ENCODE measurements at regions not wholly inside any gene's neighbourhood (a gene's known extent, or its start where the extent isn't known, plus 50 kb on each side); places are given as distances from the start of the nearest gene placed in this dataset.

- ATAC-seq (no peak), DNase-seq (ENCODE audit: low spot score) (no peak)
- Mint-ChIP-seq H3K4me1 (no peaks in the 10 kb centered on the region), H3K9me3 (no peaks in the 10 kb centered on the region), H3K36me3 (ENCODE audit: low read depth) (peaks cover 4% of the 10 kb centered on the region; the same call in 2 of the 3 replicates), H3K27ac (no peak overlapping the region), H3K27me3 (ENCODE audit: insufficient read depth, low read depth, poor library complexity) (no peaks in the 10 kb centered on the region), H3K4me3 (no peak overlapping the region)
- H3K4me2 ChIP-seq, result no peak overlapping the region
- no peak overlapping the region for H3K27ac ChIP-seq (ENCODE audit: low read depth)
- H2AFZ ChIP-seq, result no peak overlapping the region
- H3K4me1 ChIP-seq (ENCODE audit: insufficient read depth), result no peaks in the 10 kb centered on the region
- no peaks in the 10 kb centered on the region for H3K27me3 ChIP-seq (ENCODE audit: insufficient read depth)
- no peaks in the 10 kb centered on the region for H3K36me3 ChIP-seq (ENCODE audit: insufficient read depth)
- H3K79me2 ChIP-seq (replicated peaks; ENCODE audit: insufficient read depth), result no peaks in the 10 kb centered on the region
- TF ChIP-seq ZNF462 (CRISPR knock-in tag; IDR thresholded peaks at IDR 0.05), result no peak
- no peak for TF ChIP-seq POLR2AphosphoS5 (IDR thresholded peaks at IDR 0.05; ENCODE audit: low read depth)
- no peak for TF ChIP-seq ZNF114 (CRISPR knock-in tag; IDR thresholded peaks at IDR 0.05)
- TF ChIP-seq ZNF331 (CRISPR knock-in tag; IDR thresholded peaks at IDR 0.05; ENCODE audit: low read depth), result no peak
- no peak for TF ChIP-seq CTCF (conservative IDR thresholded peaks at IDR 0.05; ENCODE audit: low read depth in 2 of 2)
- TF ChIP-seq REST (IDR thresholded peaks at IDR 0.05; ENCODE audit: unreplicated experiment), result no peak
- TF ChIP-seq STAT1 (IDR thresholded peaks at IDR 0.05; ENCODE audit: unreplicated experiment), result no peak
- TF ChIP-seq NANOG (IDR thresholded peaks at IDR 0.05; ENCODE audit: borderline replicate concordance), result no peak
- no peak for TF ChIP-seq JUNB (IDR thresholded peaks at IDR 0.05; ENCODE audit: unreplicated experiment)
- H3F3A ChIP-seq (replicated peaks; ENCODE audit: low read depth), result no peaks in the 10 kb centered on the region
- no peak overlapping the region for H3K4me3 ChIP-seq
- H3K9me2 ChIP-seq (ENCODE audit: insufficient read depth), result no peaks in the 10 kb centered on the region
- H4K20me1 ChIP-seq (replicated peaks; ENCODE audit: insufficient read depth), result no peaks in the 10 kb centered on the region
Observed at GRCh38 chr3:148197061-148197460, 500.6 kb upstream of the AGTR1 start.

All from GM23338 (cell line).